ENCODE measurements at regions not wholly inside any gene's neighbourhood (a gene's known extent, or its start where the extent isn't known, plus 50 kb on each side); places are given as distances from the start of the nearest gene placed in this dataset.

DNA sequence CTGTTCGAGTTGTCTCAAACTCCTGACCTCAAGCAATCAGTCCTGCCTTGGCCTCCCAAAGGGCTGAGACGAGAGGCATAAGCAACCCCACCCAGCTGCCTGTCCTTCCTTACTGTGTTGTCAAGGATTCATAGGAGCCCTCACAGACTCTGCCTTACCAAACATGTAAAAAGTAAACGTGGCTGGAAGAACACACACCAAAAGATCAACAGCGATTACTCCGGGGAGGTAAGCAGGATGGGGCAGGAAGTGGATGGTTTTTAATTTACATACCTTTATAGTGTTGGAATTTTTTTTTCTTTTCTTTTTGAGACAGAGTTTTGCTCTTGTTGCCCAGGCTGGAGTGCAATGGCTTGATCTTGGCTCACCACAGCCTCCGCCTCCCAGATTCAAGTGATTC lies 61.5 kb upstream of the EGLN3 start (continued):
- TF ChIP-seq, protein P1, sequence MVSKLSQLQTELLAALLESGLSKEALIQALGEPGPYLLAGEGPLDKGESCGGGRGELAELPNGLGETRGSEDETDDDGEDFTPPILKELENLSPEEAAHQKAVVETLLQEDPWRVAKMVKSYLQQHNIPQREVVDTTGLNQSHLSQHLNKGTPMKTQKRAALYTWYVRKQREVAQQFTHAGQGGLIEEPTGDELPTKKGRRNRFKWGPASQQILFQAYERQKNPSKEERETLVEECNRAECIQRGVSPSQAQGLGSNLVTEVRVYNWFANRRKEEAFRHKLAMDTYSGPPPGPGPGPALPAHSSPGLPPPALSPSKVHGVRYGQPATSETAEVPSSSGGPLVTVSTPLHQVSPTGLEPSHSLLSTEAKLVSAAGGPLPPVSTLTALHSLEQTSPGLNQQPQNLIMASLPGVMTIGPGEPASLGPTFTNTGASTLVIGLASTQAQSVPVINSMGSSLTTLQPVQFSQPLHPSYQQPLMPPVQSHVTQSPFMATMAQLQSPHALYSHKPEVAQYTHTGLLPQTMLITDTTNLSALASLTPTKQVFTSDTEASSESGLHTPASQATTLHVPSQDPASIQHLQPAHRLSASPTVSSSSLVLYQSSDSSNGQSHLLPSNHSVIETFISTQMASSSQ (IDR thresholded peaks at IDR 0.05; ENCODE audit: low read depth) = no peak
- TF ChIP-seq, protein P1 (CRISPR knock-in tag; IDR thresholded peaks at IDR 0.05; ENCODE audit: borderline replicate concordance) = no peak
- TF ChIP-seq FOXA3 (CRISPR knock-in tag; IDR thresholded peaks at IDR 0.05) = peak; percentile 48; the same call in 1 of the 2 replicates
- TF ChIP-seq, protein P2, sequence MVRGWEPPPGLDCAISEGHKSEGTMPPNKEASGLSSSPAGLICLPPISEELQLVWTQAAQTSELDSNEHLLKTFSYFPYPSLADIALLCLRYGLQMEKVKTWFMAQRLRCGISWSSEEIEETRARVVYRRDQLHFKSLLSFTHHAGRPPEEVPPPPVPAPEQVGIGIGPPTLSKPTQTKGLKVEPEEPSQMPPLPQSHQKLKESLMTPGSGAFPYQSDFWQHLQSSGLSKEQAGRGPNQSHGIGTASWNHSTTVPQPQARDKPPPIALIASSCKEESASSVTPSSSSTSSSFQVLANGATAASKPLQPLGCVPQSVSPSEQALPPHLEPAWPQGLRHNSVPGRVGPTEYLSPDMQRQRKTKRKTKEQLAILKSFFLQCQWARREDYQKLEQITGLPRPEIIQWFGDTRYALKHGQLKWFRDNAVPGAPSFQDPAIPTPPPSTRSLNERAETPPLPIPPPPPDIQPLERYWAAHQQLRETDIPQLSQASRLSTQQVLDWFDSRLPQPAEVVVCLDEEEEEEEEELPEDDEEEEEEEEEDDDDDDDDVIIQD (CRISPR knock-in tag; IDR thresholded peaks at IDR 0.05; ENCODE audit: low read depth) = peak; percentile 60; the same call in 1 of the 2 replicates
- no peak for TF ChIP-seq REL (CRISPR knock-in tag; conservative IDR thresholded peaks at IDR 0.05)
- peak; percentile 45; the same call in 1 of the 2 replicates for TF ChIP-seq ZNF501 (CRISPR knock-in tag; IDR thresholded peaks at IDR 0.05)
- TF ChIP-seq NRL (CRISPR knock-in tag; IDR thresholded peaks at IDR 0.05; ENCODE audit: borderline replicate concordance) = no peak
- no peak for TF ChIP-seq ZIK1 (CRISPR knock-in tag; IDR thresholded peaks at IDR 0.05; ENCODE audit: borderline replicate concordance, low read depth)

Measured in HepG2 (cell line).